ENCODE measurements at regions not wholly inside any gene's neighbourhood (a gene's known extent, or its start where the extent isn't known, plus 50 kb on each side); places are given as distances from the start of the nearest gene placed in this dataset.
A peak's percentile ranks its signal among the peaks of the same experiment; 100 is the strongest.
"Not testable (repeated sequence)": the region's sequence is repeated elsewhere in the genome, so short reads cannot be mapped to it uniquely, and the experiment has no call there.

DNA sequence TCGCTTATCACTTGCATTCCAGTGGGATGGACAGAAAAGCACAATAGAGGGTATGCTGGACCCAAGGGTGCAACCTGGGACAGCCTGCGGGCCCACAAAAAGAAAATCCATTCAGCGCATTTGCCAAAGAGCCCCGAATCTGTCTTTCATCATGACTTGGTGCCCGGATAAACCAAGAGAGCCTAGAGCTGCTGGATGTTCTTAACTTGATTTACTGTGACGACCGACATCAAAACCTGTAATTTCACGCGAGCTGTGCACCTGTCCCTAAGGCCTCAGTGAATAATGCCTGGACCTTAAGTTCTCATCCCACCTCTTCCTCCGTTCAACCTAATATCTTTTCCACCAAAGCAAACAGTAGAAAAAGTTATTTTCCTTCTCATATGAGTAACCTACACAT lies 115.5 kb upstream of the ACKR3 start:
- DNase-seq (no peak), ATAC-seq (no peak)
- intact Hi-C loops (cut with DNase I, micrococcal nuclease): no loop called here

DNA sequence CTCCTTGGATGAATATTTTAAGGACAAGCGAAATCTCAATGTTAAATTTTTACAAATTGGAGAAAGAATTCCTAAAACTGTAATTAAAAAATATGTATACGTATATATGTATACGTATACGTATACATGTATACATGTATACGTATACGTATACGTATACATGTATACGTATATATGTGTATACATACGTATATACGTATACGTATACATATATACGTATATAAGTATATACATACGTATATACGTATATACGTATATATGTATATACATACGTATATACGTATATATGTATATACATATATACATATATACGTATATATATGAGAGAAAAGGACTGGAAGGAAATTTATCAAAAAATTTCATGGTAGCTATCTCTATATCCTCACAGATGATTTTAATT lies 110.2 kb upstream of the ACKR3 start:
- ATAC-seq (no peak), DNase-seq (no peak)
- intact Hi-C loops (cut with DNase I, micrococcal nuclease): no loop called here

DNA sequence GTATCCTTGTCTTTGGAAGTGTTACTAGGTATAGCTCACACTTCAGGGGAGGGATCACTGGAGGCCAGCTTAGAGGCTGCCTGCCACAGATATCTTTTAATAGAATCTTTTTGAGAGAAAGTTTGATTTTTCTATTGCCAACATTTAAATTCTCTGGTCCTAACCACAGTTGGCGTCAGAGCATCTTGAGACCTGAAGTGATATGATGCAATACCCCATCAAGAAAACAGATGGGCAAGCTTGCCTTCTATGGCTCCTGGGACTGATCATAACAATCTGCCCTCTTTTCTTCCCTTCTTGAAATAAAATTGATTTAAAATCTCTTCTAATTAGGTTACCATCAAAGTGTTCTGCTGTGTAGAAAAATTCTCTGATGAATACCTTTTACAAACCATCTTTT lies 105.5 kb upstream of the ACKR3 start:
- ATAC-seq (no peak), DNase-seq (no peak)
- intact Hi-C loops (cut with DNase I, micrococcal nuclease): no loop called here

DNA sequence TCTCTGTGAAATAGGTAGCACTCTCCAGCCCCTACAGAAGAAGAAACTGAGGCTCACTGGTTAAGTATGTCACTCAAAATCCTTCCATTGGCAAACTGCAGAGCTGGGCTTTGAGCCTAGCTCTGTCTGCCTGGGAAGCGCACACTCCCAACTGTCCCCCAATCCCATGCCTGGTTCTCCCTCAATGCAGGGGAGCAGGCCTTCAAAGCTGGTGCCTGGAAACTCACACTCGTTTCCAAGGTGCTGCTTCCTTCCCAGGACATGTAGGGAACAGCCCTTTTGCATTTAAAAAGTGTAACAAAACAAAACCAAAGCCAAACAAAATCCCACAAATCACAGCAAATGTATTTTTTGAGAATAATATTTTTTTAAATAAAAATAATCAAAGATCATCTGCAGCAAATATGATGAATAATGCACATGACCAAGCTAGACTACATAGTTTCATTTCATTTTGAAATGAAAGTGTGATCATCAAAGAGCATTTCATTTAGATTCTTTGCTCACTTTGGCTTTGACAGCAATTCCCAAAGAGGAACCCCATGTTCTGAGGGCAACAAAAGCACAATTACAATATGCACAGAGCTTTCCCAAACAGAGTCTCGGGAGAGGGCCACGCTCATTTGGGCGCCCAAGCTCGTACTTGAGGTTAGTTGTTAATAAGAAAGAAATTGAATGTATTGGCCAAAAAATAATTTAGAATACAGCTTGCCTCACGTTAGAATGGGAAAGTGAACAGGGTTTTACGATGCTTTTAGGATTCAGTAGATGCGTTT lies 96.7 kb upstream of the ACKR3 start:
- intact Hi-C loops (cut with DNase I, micrococcal nuclease): no loop called here
- DNase-seq: no peak

DNA sequence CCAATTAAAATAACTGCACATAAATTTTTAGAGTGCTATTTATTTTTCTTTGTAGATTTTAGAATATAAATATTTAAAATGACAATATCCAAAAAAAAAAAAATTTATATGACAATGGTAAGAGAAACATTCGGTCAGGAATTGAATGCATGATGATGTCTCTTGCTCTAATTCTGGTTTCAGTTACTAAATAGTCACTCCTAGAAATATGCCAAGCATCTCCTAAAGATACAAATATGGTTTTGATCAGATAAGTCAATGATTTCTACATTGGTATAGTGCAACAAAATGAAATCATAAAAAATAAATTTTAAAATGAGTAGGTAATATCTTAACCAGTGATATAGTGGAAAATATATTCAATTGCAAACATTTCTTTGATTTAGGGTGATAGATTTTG lies 95.9 kb upstream of the ACKR3 start:
- DNase-seq (no peak), ATAC-seq (no peak)
- intact Hi-C loops (cut with DNase I, micrococcal nuclease): no loop called here

More for the DNA sequence above, 96.7 kb upstream of the ACKR3 start:
- no peak for ATAC-seq

DNA sequence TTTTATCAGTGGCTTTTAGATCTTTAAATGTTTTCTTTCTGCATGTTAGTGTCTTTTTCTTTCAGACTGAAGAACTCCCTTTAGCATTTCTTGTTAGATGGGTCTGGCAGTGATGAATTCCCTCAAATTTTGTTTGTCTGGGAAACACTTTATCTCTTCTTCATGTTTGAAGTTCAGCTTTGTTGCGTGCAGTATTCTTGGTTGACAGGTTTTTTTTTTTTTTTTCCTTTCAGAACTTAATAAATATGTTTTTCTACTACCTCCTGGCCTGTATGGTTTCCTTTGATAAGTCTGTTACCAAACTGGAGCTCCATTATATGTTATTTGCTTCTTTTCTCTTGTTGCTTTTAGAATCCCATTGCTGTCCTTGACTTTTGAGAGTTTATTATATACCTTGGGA lies 89.8 kb upstream of the ACKR3 start:
- no peak for DNase-seq
- no peak for ATAC-seq
- intact Hi-C loops (cut with DNase I, micrococcal nuclease): no loop called here

DNA sequence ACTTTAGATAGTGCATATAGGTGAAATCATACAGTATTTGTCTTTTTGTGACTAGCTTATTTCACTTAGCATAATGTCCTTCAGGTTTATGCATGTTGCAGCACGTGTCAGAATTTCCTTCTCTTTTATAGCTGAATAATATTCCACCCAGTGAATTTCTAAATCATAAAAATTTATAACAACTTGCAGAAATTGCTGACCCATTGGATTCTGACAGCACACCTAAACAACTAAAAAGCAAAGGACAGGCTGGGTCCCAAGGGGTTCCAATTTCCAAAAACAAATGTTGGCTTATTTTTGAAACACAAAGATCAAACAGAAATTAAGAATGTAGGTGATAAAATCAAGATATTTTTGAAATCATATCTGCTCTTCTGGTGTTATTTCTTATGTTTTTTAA lies 86.5 kb upstream of the ACKR3 start:
- intact Hi-C loops (cut with DNase I, micrococcal nuclease): no loop called here
- DNase-seq (no peak), ATAC-seq (no peak)

DNA sequence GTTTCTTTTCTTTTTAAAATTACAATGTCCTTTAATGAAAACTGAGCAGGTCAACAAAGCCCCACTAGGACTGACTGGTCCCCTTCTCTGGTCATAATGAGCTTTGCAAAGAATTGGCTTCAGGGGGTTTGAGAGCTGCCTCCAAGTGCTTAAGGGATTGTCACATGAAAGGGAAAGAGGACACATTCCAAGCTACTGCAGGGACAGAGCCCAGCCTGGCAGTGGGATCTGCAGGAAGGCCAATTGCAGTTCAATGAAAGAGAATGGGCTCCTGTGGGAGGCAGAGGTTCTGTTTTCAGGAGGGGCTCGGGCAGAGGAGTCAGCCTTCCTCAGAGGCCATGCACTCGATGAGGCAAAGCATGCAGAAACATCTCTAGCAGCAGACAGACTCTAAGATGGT lies 84.1 kb upstream of the ACKR3 start:
- intact Hi-C loops (cut with DNase I, micrococcal nuclease): no loop called here
- DNase-seq (no peak), ATAC-seq (no peak)

DNA sequence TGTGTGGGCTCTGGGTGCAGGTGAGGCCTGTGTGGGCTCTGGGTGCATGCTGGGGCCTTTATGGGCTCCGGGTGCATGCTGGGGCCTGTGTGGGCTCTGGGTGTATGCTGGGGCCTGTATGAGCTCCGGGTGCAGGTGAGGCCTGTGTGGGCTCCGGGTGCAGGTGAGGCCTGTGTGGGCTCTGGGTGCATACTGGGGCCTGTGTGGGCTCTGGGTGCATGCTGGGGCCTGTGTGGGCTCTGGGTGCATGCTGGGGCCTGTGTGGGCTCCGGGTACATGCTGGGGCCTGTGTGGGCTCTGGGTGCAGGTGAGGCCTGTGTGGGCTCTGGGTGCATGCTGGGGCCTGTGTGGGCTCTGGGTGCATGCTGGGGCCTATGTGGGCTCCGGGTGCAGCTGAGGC lies 80.5 kb upstream of the ACKR3 start:
- ATAC-seq: not testable (repeated sequence)

DNA sequence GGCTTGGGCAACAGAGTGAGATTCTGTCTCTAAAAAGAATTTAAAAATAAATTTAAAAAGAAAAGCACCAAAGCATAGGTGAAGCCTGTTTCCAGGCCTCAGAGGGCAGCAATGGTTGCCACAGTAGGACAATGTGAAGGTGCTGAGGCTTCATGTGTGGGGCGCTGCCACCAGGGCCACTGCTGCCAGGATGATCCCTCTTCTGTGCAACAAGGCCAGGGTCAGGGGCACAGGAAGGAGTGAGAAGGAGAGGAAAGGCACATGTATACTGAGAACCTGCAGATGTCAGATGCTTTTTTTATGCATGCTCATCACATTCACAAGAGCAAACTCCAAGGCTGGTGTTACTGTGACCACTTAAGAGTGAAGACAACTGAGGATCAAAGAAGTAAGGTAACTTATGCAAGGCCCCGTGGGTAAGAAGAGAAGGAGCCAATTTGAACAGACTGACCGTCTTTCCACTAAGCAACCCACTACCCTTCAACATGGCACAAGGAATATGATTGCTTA lies 79.7 kb upstream of the ACKR3 start:
- intact Hi-C loops (cut with DNase I, micrococcal nuclease): no loop called here
- no peak for ATAC-seq

More for the DNA sequence above, 80.5 kb upstream of the ACKR3 start:
- DNase-seq; intact Hi-C loops (cut with DNase I, micrococcal nuclease): not testable (repeated sequence)

DNA sequence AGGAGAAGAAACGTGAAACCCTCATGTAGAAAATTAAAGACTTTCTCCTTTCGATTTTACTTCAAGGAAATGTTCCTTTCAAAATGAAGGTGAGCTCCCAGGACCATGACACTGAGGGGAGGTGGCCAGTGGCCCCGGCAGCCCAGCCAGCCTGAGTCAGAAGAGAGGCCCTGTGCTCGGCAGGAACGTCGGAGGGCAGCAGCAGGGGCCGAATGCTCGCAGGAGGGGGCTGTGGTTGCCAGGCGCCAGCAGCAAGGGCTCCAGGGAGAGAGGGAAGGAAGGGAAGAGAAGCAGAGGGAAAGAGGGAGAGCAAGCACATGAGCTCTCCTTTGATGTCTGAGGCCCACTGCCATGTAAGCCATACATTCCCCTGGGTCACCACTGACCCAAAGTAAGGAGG lies 73.3 kb upstream of the ACKR3 start:
- no peak for DNase-seq
- no peak for ATAC-seq
- intact Hi-C loops (cut with DNase I, micrococcal nuclease): no loop called here

More for the DNA sequence above, 79.7 kb upstream of the ACKR3 start:
- no peak for DNase-seq

DNA sequence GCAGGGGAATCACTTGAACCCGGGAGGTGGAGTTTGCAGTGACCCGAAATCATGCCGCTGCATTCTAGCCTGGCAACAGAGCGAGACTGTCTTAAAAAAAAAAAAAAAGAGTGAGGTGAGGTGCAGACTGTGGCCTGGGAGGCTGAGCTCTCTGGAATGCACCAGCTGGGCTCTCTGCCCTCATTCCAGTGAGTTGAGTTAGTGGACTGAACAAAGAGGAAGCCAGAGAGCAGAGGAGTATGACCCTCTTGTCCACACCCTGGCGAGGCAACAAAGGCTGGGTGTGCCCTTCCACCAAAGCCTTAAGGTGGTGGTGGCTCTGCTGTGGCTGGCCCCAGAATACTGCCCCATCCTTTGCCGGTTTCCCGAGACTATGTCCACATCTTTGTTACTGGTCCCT lies 71.3 kb upstream of the ACKR3 start:
- no peak for ATAC-seq
- DNase-seq: no peak
- intact Hi-C loops (cut with DNase I, micrococcal nuclease): no loop called here

DNA sequence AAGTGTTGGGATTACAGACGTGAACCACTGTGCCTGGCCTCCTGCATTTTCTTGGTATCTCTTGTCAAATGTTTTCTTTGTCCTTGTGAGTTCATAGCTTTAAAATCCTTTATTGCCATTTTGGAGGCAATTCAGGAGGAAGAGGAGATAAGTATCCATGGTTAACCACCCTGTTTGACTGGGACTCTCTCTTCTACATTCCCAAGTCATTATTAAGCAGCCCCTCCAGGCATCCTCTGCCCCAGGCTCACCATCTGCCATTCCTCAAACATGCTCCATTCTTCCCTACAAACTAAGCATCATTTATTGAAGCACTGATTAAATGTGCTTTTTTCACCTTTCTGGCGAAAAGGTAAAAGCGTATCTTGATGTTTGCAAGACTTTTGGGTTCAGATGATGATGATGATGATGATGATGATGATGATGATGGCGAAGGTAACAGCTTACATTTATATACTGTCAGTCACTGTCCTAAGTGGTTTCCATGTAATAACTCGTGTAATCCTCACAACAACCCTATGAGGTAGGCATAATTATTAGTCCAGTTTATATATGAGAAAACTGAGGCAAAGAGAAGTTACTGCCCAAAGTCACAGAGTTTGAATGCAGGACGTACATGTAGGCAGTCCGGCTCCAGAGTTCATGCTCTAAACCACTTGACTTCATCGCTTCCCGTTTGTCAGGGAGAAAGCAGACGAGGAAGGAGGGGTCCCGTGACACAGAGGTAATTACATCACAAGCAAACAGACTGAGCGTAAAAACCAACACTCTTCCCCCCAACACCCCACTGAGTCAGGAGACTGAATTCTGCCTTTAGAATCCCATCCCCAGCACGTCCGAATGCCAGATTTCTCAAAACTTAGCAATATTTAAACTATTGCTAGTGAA lies 69.7 kb upstream of the ACKR3 start:
- DNase-seq (no peak), ATAC-seq (no peak)
- intact Hi-C loops (cut with DNase I, micrococcal nuclease): no loop called here

DNA sequence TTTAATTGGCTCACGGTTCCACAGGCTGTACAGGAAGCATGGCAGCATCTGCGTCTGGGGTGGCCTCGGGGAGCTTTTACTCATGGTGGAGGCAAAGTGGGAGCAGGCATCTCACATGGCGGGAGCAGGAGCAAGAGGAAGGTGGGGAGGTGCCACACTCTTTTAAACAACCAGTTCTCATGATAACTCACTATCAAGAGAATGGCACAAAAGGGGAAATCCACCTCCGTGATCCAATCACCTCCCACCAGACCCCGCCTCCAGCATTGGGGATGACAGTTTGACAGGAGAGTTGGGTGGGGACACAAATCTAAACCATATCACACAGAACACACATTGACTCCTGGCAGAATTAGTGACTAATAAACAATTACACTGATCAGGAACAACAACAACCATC lies 68.6 kb upstream of the ACKR3 start:
- intact Hi-C loops (cut with DNase I, micrococcal nuclease): no loop called here

DNA sequence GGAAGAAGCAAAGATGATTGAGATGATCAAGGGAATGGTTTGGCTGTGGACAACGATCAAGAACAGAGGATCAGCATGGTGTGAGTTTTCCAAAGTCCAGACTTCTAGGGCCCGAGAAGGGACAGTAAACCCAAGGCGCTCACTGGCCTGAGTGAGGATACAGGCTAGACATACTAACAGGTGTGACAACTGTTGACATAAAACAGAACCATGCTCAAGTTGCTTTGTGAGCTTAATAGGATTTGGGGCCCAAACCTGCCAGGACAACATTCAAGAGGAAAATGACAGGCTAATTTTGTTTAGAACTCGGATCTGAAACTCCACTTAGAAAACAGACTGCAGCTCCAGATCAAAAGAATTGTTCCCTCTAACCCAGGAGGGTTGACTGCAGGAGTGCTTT lies 68.1 kb upstream of the ACKR3 start:
- intact Hi-C loops (cut with DNase I, micrococcal nuclease): no loop called here
- DNase-seq (no peak), ATAC-seq (no peak)

More for the DNA sequence above, 68.6 kb upstream of the ACKR3 start:
- no peak for DNase-seq
- no peak for ATAC-seq

DNA sequence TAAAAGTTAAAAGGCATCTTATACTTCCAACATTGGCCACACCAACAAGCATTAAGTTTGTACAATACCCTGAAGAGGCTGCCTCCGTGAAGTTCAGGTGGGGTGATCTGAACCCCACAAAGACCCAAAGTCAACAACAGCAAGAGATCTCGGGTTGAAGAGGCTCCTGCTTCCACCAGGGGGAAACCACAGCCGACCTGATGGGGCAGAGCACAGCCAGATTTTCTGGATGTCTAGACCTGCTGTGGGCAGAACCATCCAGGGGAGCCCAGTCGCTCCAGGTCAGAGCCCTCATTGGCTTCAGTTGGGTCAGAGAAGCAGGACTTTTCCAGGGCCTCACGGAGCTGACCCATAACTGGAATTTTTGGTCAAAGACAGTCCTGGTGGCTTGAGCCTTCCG lies 66.5 kb upstream of the ACKR3 start:
- intact Hi-C loops (cut with DNase I, micrococcal nuclease): no loop called here
- ATAC-seq: no peak
- DNase-seq: no peak

DNA sequence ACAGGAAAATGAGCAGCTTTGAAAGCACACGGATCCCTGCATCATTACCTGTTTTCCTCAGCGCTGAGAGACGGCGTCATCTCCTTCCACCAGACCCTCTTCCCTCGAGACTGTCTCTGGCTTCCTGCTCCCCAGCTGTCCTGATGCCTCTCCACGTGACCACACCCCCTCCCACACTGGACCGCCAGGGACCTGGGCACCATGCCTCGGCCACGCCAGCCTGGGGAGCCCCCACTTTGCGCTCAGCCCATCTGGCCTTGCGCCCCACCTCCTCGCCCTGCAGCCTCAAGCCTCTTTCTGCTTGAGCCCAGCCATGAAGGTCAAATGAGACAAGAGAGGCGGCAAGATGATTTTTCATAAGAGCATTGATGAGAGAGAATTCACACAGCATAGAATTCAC lies 66.0 kb upstream of the ACKR3 start:
- no peak for ATAC-seq
- intact Hi-C loops (cut with DNase I, micrococcal nuclease): no loop called here
- DNase-seq: no peak

DNA sequence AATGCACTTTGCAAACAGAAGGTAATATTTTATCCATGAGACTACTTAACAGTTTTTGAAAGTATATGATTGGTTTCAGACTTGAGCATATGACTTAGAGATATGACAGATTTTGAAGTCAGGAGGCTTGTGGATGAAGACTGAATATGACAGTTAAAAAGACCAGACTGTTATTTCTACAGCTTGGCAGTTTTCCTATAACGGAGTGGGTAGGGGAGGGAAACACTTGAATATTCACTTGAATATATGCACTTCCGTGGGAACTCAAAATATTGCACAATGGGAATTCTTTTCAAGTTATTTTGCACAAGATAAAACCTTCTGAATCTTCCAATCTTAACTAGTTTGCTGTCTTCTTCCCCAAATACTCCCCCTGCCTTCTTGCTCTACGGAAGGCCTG lies 64.6 kb upstream of the ACKR3 start:
- no peak for DNase-seq
- intact Hi-C loops (cut with DNase I, micrococcal nuclease): no loop called here
- ATAC-seq: no peak

DNA sequence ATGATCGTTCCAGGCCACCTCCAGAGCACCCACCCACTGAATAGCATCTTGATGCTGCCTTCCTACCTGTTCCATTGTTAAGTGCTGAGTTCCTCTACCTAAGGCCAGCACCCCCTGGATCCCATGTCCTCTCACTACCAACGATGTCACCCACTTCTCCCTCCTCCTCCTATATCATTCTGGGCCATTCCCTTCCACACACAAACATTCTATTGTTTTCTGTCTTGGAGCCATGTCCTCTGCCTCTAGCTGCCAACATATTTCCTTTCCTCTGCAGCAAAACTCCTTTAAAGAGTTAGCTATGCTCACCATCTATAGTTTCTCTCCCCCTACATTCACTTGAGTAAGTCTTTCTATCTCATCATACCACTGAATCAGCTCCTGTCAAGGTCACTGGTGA lies 64.0 kb upstream of the ACKR3 start:
- ATAC-seq: no peak
- intact Hi-C loops (cut with DNase I, micrococcal nuclease): no loop called here
- DNase-seq: no peak

DNA sequence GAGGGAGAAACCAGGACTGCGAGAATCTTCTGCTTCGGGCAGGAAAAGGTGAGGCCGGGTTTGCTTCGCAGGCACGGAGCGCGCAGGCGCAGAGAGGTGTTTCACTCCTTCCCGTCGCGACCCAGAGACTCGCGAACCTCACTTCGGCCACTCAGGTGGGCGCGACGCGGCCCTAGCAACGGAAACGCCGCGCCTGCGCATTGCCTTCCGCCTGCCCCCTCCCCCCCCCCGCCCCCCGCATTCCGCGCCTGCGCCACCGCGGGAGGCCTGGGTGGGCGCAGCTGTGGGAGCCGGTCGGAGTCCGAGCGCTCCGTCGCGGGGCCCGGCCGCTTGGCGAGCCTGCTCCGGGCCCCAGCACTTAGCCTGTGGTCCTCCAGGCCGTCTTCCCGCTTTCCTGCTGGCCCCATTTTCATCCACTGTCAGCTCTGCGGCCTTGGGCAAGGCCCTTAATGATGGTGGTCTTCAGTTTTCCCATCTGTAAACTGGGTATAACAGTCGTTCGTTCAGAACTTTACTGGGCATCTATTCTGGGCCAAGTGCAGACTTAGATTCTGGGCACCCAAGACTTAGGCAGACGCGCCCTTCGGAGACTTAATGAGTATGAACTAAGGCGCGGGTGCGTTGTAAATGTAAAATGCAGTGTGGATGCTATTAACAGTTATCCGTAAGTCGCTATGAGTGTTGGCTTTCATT lies 62.1 kb upstream of the ACKR3 start:
- DNase-seq: peak in 1 of 2 donors; percentile 26
- no peak for ATAC-seq
- intact Hi-C loops (cut with DNase I, micrococcal nuclease): no loop called here
